GM12892 (cell line): ENCODE measurements at regions not wholly inside any gene's neighbourhood (a gene's known extent, or its start where the extent isn't known, plus 50 kb on each side); places are given as distances from the start of the nearest gene placed in this dataset.

Experiments used
- POLR2A ChIP-seq: IDR thresholded peaks from 2 replicates; pipeline ENCODE4 v1.6.1; 2011; ENCODE audit warnings: low read depth, low read length, control low read depth
- POLR2AphosphoS5 ChIP-seq: IDR thresholded peaks from 2 replicates; pipeline ENCODE4 v1.6.1; 2011; ENCODE audit warnings: low read depth, low read length, control low read depth
- TAF1 ChIP-seq: IDR thresholded peaks from 2 replicates; pipeline ENCODE4 v1.6.1; 2011; ENCODE audit warnings: low read depth, mild to moderate bottlenecking, control low read depth, low read length, borderline replicate concordance

DNA sequence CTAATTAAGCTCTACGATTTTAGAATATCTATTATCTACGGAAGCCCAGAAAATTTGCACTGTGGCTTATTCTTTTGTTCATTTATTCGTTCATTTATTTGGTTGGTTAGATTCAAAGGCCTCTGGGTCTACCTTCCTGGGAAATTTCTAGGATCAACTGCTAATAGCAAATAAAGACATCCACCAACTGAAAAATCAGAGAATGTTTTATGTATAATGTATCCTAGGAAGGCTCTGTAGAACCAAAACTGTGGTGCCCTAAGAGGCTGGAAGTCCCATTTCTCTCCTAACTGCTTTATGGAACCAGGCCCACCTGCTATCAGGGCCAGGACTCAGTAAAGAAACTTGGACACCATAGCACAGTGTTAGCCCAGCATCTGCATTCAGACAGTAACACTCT, 923.4 kb upstream of the AUTS2 start:
- TF ChIP-seq POLR2A (no peak), POLR2AphosphoS5 (no peak), TAF1 (no peak)
